Activated T-cell treated with anti-CD3 and anti-CD28 coated beads, Interleukin-2, amount 50 U/mL, for 72 hours (primary cell): ENCODE measurements at regions not wholly inside any gene's neighbourhood (a gene's known extent, or its start where the extent isn't known, plus 50 kb on each side); places are given as distances from the start of the nearest gene placed in this dataset.

Source experiments
- ATAC-seq, 2 donors: fragments of 150-1000 bp; cut with Tn5 transposase; replicated peaks in 1 of 2; 2 replicates each; pipeline ENCODE4 v1.10.0; 2021; ENCODE audit warnings: moderate library complexity in 2 of 2, mild to moderate bottlenecking in 1 of 2
- DNase-seq, 2 donors: peaks; one replicate each; pipeline ENCODE4 v3.0.0; 2021 to 2022; ENCODE audit warnings: mixed read lengths in 1 of 2
- H3K27ac Mint-ChIP-seq: one replicate; pipeline ENCODE4 v1.8.0; 2022; ENCODE audit warnings: mild to moderate bottlenecking, moderate library complexity, mixed read lengths
- H3K27me3 Mint-ChIP-seq: one replicate; pipeline ENCODE4 v1.8.0; 2022; ENCODE audit warnings: low read depth, mixed read lengths
- H3K36me3 Mint-ChIP-seq, 2 donors: one replicate each; pipeline ENCODE4 v1.8.0; 2022; ENCODE audit warnings: mixed read lengths in 2 of 2, mild to moderate bottlenecking in 1 of 2; ENCODE audit not compliant: insufficient read depth in 2 of 2
- H3K4me1 Mint-ChIP-seq: one replicate; pipeline ENCODE4 v1.8.0; 2022; ENCODE audit warnings: low read depth, mixed read lengths
- H3K4me3 Mint-ChIP-seq, 2 donors: one replicate each; pipeline ENCODE4 v1.8.0; 2022; ENCODE audit warnings: mild to moderate bottlenecking in 2 of 2, mixed read lengths in 2 of 2, moderate library complexity in 2 of 2
- H3K9me3 Mint-ChIP-seq, 2 donors: one replicate each; pipeline ENCODE4 v1.8.0; 2022; ENCODE audit warnings: mixed read lengths in 2 of 2

DNA sequence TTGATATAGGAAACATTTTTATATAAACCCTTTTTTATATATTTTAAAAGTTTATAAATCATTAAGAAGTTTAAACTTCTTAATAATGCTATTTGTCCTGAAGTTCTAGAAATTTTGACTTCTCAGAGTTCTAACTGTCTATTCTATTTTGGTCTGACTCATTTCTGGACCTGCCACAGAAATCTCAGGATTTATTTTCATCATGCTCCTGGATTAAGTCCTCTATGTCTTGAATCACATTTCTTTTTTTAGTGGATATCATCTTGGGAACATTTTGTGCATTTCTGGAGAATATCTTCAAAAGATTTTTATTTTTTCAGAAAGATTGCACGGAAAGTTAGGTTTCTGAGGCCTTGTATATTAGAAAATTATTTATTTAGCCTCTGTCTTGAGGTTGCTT is 289.1 kb downstream of the NDFIP2 start:
- peaks cover 1 to 6% of the 10 kb centered on the region in 2 donors for H3K9me3 Mint-ChIP-seq
- DNase-seq, result no peak
- H3K27me3 Mint-ChIP-seq, result no peaks in the 10 kb centered on the region
- H3K36me3 Mint-ChIP-seq, result no peaks in the 10 kb centered on the region
- H3K4me3 Mint-ChIP-seq, result no peak overlapping the region
- no peaks in the 10 kb centered on the region for H3K4me1 Mint-ChIP-seq
- ATAC-seq, result no peak
- H3K27ac Mint-ChIP-seq, result no peak overlapping the region

DNA sequence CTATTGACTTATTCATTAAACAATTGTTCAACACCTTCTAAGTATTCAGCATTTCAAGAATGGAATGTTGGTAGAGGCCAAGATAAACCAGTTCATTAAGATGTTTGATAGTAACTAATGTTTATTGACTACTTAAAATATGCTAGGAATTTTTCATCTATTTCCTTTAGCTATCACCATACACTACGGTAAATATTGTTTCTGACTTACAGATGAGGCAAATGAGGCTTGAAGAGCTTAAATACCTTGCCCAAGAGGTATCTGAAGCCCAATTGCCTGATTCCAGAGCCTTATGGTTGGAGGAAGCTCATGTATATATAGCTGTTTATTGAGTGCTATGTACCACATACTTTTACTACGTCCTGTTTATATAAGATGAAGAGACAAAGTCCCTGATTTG is 286.2 kb downstream of the NDFIP2 start:
- DNase-seq, result no peak
- Mint-ChIP-seq H3K27me3 (no peaks in the 10 kb centered on the region), H3K36me3 (no peaks in the 10 kb centered on the region), H3K4me1 (no peaks in the 10 kb centered on the region), H3K9me3 (peaks cover 1 to 7% of the 10 kb centered on the region in 2 donors), H3K4me3 (no peak overlapping the region), H3K27ac (no peak overlapping the region)
- ATAC-seq, result no peak

- Mint-ChIP-seq H3K4me1 (no peaks in the 10 kb centered on the region), H3K27me3 (no peaks in the 10 kb centered on the region), H3K4me3 (no peak overlapping the region), H3K36me3 (no peaks in the 10 kb centered on the region), H3K9me3 (peaks cover 0 to 3% of the 10 kb centered on the region in 2 donors), H3K27ac (no peak overlapping the region)
- no peak for DNase-seq
- no peak for ATAC-seq
Observed at GRCh38 chr13:79765331-79765730, 284.4 kb downstream of the NDFIP2 start.

- no peaks in the 10 kb centered on the region for H3K36me3 Mint-ChIP-seq
- no peak for DNase-seq
- H3K4me1 Mint-ChIP-seq, result no peaks in the 10 kb centered on the region
- H3K4me3 Mint-ChIP-seq, result no peak overlapping the region
- H3K9me3 Mint-ChIP-seq, result peaks cover 0 to 1% of the 10 kb centered on the region in 2 donors
- no peaks in the 10 kb centered on the region for H3K27me3 Mint-ChIP-seq
- no peak for ATAC-seq
- H3K27ac Mint-ChIP-seq, result no peak overlapping the region
Observed at GRCh38 chr13:79749984-79750551, 269.1 kb downstream of the NDFIP2 start.

DNA sequence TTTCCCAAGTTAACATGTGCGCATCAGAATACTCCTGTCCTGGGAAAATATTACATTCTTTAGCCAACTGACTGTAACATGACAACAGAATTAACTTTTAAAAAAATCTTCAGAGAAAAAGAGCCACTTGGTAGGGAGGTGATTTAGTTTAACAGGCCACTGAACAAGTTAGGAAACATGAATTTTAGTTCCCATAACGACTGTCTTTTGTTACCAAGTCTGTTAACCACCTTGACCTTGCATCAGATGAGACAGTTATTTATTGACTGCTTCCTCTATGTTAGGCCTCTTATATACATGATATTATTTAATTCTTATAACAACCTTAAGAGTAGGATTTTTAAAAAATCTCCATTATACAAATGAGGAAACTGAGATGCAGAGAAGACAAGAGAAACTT is 268.6 kb downstream of the NDFIP2 start:
- Mint-ChIP-seq H3K9me3 (no peaks in the 10 kb centered on the region), H3K36me3 (no peaks in the 10 kb centered on the region), H3K4me3 (no peak overlapping the region), H3K27ac (no peak overlapping the region), H3K4me1 (no peaks in the 10 kb centered on the region), H3K27me3 (no peaks in the 10 kb centered on the region)
- ATAC-seq (no peak), DNase-seq (no peak)

DNA sequence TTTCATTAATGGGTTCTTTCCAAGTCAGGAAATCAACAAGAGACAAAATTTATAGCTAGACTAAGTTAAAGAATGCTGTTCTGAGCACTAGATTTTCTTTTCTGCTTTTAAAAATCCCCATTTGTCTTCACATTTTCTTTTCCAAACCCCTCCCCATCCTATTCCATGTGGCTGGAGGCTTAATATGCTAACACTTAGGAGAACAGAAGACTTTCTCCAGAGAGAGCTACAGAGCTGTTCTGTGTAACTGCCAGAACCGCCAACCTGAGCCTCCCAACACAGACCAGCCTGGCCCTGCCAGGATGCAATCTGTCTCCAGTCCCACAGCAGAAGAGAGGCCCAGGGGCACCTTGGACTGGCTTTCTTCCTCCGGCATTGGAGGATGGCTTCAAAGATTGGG is 264.1 kb downstream of the NDFIP2 start:
- DNase-seq (no peak), ATAC-seq (no peak)
- H3K27me3 Mint-ChIP-seq, result no peaks in the 10 kb centered on the region
- H3K27ac Mint-ChIP-seq, result no peak overlapping the region
- H3K36me3 Mint-ChIP-seq, result no peaks in the 10 kb centered on the region
- no peaks in the 10 kb centered on the region for H3K4me1 Mint-ChIP-seq
- H3K9me3 Mint-ChIP-seq, result no peaks in the 10 kb centered on the region
- H3K4me3 Mint-ChIP-seq, result no peak overlapping the region

- no peaks in the 10 kb centered on the region for H3K36me3 Mint-ChIP-seq
- H3K27me3 Mint-ChIP-seq, result no peaks in the 10 kb centered on the region
- no peak overlapping the region for H3K27ac Mint-ChIP-seq
- no peak overlapping the region for H3K4me3 Mint-ChIP-seq
- no peak for DNase-seq
- no peaks in the 10 kb centered on the region for H3K9me3 Mint-ChIP-seq
- H3K4me1 Mint-ChIP-seq, result no peaks in the 10 kb centered on the region
- ATAC-seq, result no peak
Observed at GRCh38 chr13:79742923-79743322, 262.0 kb downstream of the NDFIP2 start.

GRCh38 chr13:79740991-79741390 is 260.0 kb downstream of the NDFIP2 start:
- Mint-ChIP-seq H3K27me3 (no peaks in the 10 kb centered on the region), H3K36me3 (no peaks in the 10 kb centered on the region), H3K9me3 (no peaks in the 10 kb centered on the region), H3K4me1 (no peaks in the 10 kb centered on the region), H3K4me3 (no peak overlapping the region), H3K27ac (no peak overlapping the region)
- DNase-seq (no peak), ATAC-seq (no peak)

GRCh38 chr13:79736356-79736755 is 255.4 kb downstream of the NDFIP2 start:
- no peak overlapping the region for H3K27ac Mint-ChIP-seq
- peaks cover 0 to 6% of the 10 kb centered on the region in 2 donors for H3K9me3 Mint-ChIP-seq
- no peaks in the 10 kb centered on the region for H3K4me1 Mint-ChIP-seq
- DNase-seq, result no peak
- H3K36me3 Mint-ChIP-seq, result no peaks in the 10 kb centered on the region
- H3K27me3 Mint-ChIP-seq, result no peaks in the 10 kb centered on the region
- ATAC-seq, result no peak
- no peak overlapping the region for H3K4me3 Mint-ChIP-seq

DNA sequence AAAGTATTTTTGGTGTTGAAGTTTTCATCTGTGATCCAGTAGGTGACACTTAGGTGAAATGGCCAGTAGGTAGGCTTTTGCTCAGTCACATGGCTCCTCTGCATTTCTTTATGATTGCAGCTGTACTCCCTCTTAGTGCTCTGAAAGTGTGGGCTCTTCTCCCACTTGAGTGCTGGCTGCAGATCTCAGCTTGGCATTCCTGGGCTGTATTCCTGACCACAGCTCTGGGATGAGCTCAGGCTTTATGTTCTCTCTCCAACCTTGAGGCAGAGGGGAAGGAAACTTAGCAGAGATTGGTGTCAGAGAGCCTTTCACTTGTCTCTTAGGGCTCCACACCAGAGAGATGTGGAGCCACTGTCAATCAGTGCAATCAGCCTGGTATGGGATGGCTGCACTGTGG is 254.3 kb downstream of the NDFIP2 start:
- DNase-seq (no peak), ATAC-seq (no peak)
- H3K36me3 Mint-ChIP-seq, result no peaks in the 10 kb centered on the region
- H3K4me3 Mint-ChIP-seq, result no peak overlapping the region
- no peak overlapping the region for H3K27ac Mint-ChIP-seq
- H3K9me3 Mint-ChIP-seq, result peaks cover 0 to 7% of the 10 kb centered on the region in 2 donors
- no peaks in the 10 kb centered on the region for H3K27me3 Mint-ChIP-seq
- no peaks in the 10 kb centered on the region for H3K4me1 Mint-ChIP-seq

DNA sequence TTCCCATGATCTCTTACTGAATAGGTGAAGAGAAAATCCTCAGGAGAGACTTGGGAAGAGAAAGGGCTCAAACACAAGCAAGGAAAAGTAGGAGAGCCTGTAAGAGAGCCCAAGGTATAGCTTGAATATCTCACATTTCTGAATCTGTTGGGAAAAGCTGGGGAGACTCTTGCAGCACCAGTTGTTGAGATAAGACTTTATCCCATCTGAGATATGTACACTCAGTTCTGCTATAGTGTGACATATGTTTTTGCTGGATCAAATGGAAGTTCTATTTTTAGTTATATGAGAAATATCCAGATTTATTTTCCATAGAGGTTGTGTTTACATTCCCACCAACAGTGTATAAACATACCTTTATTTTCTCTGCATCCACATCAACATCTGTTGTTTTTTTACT is 246.1 kb downstream of the NDFIP2 start:
- Mint-ChIP-seq H3K4me1 (no peaks in the 10 kb centered on the region), H3K36me3 (no peaks in the 10 kb centered on the region), H3K9me3 (peaks cover 0 to 7% of the 10 kb centered on the region in 2 donors), H3K4me3 (no peak overlapping the region), H3K27me3 (no peaks in the 10 kb centered on the region), H3K27ac (no peak overlapping the region)
- no peak for DNase-seq
- no peak for ATAC-seq

DNA sequence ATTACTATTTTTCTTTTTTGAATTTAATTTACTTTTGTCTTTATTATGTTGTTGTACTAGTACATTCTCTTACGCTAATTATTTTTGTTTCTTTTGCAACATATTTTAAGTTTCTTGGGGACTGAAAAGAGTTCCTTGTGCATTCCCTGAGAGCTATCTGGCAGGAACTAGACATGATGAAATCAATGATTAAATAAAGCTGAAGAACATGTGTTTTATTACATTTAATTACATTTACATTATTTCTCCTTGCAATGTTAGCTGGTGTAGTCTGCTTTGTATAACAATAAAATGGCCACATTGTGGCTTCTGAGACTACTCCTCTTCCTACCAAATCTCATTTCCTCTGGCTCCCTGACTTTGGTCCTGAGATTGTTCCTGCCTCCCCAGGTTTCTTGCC is 244.9 kb downstream of the NDFIP2 start:
- no peak overlapping the region for H3K27ac Mint-ChIP-seq
- no peak for ATAC-seq
- peaks cover 0 to 3% of the 10 kb centered on the region in 2 donors for H3K9me3 Mint-ChIP-seq
- H3K36me3 Mint-ChIP-seq, result no peaks in the 10 kb centered on the region
- no peak overlapping the region for H3K4me3 Mint-ChIP-seq
- no peak for DNase-seq
- no peaks in the 10 kb centered on the region for H3K4me1 Mint-ChIP-seq
- H3K27me3 Mint-ChIP-seq, result no peaks in the 10 kb centered on the region

GRCh38 chr13:79724348-79725103 is 243.6 kb downstream of the NDFIP2 start:
- Mint-ChIP-seq H3K27me3 (no peaks in the 10 kb centered on the region), H3K4me3 (no peak overlapping the region), H3K36me3 (no peaks in the 10 kb centered on the region), H3K27ac (no peak overlapping the region), H3K4me1 (no peaks in the 10 kb centered on the region), H3K9me3 (peaks cover 0 to 2% of the 10 kb centered on the region in 2 donors)
- DNase-seq, result no peak
- ATAC-seq, result no peak

GRCh38 chr13:79723519-79724024 is 242.6 kb downstream of the NDFIP2 start:
- Mint-ChIP-seq H3K27me3 (no peaks in the 10 kb centered on the region), H3K9me3 (no peaks in the 10 kb centered on the region), H3K36me3 (no peaks in the 10 kb centered on the region), H3K4me1 (no peaks in the 10 kb centered on the region), H3K4me3 (no peak overlapping the region), H3K27ac (no peak overlapping the region)
- ATAC-seq (no peak), DNase-seq (no peak)
